ENCODE measurements at regions not wholly inside any gene's neighbourhood (a gene's known extent, or its start where the extent isn't known, plus 50 kb on each side); places are given as distances from the start of the nearest gene placed in this dataset.
"Not testable (repeated sequence)": the region's sequence is repeated elsewhere in the genome, so short reads cannot be mapped to it uniquely, and the experiment has no call there.

DNA sequence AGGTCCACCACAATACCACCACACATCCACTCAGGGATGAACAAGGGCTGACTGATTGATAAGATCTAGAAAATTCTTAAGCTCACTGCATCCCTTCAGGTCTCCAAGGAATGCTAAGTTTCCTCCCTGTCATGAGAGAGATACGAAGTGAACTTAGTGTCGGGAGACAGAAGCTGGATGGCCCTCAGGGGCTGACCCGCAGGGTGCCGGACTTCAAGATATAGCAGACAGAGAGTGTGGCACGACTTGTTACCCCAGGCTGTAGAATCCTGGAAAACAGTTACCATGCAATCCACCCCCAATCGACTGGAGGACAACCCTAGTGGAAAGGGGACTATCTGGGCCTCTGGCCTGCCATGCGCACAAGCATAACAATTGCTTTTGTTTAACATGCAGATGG lies 1217.5 kb upstream of the ATXN8OS start:
- not testable (repeated sequence) for H3K9me3 ChIP-seq (ENCODE audit: insufficient read depth, low read length); H3K79me2 ChIP-seq (ENCODE audit: low read length); H3K9ac ChIP-seq (ENCODE audit: low read length); H4K20me1 ChIP-seq (ENCODE audit: insufficient read depth, low read length); H3K4me3 ChIP-seq (ENCODE audit: low read length); H3K27me3 ChIP-seq (ENCODE audit: low read depth, low read length); H2AFZ ChIP-seq (ENCODE audit: low read depth, low read length); H3K36me3 ChIP-seq (replicated peaks; ENCODE audit: low read depth, low read length); H3K4me2 ChIP-seq (ENCODE audit: low read length); H3K27ac ChIP-seq (ENCODE audit: low read length)
- peaks cover 22% of the 10 kb centered on the region; the same call in 1 of the 2 replicates for H3K4me1 ChIP-seq (ENCODE audit: low read length)

DNA sequence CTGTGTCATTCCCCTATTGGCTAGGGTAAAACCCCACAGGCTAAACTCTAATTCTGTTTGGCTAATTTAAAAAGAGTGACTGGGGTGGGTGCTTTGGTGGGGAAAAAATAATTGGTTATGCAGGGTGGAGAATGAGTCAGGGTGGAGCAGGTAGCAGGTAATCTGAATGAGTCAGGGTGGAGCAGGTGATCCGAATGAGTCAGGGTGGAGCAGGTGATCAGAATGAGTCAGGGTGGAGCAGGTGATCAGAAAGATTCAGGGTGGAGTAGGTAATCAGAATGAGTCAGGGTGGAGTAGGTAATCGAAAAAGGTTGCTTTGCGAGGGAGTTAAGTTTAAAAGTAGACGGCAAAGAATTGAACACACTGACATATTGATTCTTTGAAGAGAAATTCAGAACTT lies 1218.8 kb upstream of the ATXN8OS start:
- H3K4me3 ChIP-seq (ENCODE audit: low read length): no peak overlapping the region
- peaks cover 22% of the 10 kb centered on the region; the same call in 1 of the 2 replicates for H3K4me1 ChIP-seq (ENCODE audit: low read length)
- no peak overlapping the region for H2AFZ ChIP-seq (ENCODE audit: low read depth, low read length)
- TF ChIP-seq, protein P1, sequence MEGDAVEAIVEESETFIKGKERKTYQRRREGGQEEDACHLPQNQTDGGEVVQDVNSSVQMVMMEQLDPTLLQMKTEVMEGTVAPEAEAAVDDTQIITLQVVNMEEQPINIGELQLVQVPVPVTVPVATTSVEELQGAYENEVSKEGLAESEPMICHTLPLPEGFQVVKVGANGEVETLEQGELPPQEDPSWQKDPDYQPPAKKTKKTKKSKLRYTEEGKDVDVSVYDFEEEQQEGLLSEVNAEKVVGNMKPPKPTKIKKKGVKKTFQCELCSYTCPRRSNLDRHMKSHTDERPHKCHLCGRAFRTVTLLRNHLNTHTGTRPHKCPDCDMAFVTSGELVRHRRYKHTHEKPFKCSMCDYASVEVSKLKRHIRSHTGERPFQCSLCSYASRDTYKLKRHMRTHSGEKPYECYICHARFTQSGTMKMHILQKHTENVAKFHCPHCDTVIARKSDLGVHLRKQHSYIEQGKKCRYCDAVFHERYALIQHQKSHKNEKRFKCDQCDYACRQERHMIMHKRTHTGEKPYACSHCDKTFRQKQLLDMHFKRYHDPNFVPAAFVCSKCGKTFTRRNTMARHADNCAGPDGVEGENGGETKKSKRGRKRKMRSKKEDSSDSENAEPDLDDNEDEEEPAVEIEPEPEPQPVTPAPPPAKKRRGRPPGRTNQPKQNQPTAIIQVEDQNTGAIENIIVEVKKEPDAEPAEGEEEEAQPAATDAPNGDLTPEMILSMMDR (IDR thresholded peaks at IDR 0.05; ENCODE audit: low read depth, low read length): no peak
- TF ChIP-seq EZH2phosphoT487 (IDR thresholded peaks at IDR 0.05; ENCODE audit: low read depth): no peak
- H3K27me3 ChIP-seq (ENCODE audit: low read depth, low read length): no peaks in the 10 kb centered on the region
- no peaks in the 10 kb centered on the region for H3K9me3 ChIP-seq (ENCODE audit: insufficient read depth, low read length)
- no peak overlapping the region for H3K9ac ChIP-seq (ENCODE audit: low read length)
- H3K36me3 ChIP-seq (replicated peaks; ENCODE audit: low read depth, low read length): peaks cover 2% of the 10 kb centered on the region
- H3K27ac ChIP-seq (ENCODE audit: low read length): peak overlapping the region; percentile 27; the same call in 1 of the 2 replicates
- no peaks in the 10 kb centered on the region for H4K20me1 ChIP-seq (ENCODE audit: insufficient read depth, low read length)
- H3K4me2 ChIP-seq (ENCODE audit: low read length): no peak overlapping the region
- no peaks in the 10 kb centered on the region for H3K79me2 ChIP-seq (ENCODE audit: low read length)

DNA sequence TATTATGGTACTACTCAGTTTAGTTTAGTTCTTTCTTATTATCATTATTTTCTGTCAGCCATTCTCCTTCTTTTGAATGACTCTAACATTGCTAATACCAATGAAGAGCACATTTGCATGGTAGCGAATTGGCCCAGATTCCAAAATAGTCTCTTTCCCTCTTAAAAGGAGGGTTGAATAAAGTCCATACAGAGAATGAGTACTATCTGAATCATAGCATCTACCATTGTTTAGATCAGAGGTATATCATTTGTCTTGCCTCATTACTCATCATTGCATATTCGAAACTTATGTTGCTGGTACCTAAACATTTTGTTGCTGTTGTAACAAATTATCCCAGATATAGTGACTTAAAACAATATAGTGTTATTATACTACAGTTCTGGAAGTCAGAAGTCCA lies 1235.3 kb upstream of the ATXN8OS start:
- no peaks in the 10 kb centered on the region for H3K36me3 ChIP-seq (replicated peaks; ENCODE audit: low read depth, low read length)
- no peaks in the 10 kb centered on the region for H3K27me3 ChIP-seq (ENCODE audit: low read depth, low read length)
- H3K4me1 ChIP-seq (ENCODE audit: low read length): no peaks in the 10 kb centered on the region
- H3K4me3 ChIP-seq (ENCODE audit: low read length): no peak overlapping the region
- no peaks in the 10 kb centered on the region for H3K79me2 ChIP-seq (ENCODE audit: low read length)
- no peaks in the 10 kb centered on the region for H3K9me3 ChIP-seq (ENCODE audit: insufficient read depth, low read length)
- no peak overlapping the region for H2AFZ ChIP-seq (ENCODE audit: low read depth, low read length)
- no peak for TF ChIP-seq EZH2phosphoT487 (IDR thresholded peaks at IDR 0.05; ENCODE audit: low read depth)
- TF ChIP-seq, protein P1 (IDR thresholded peaks at IDR 0.05; ENCODE audit: low read depth, low read length): no peak
- H3K9ac ChIP-seq (ENCODE audit: low read length): no peak overlapping the region
- H3K4me2 ChIP-seq (ENCODE audit: low read length): no peak overlapping the region
- H3K27ac ChIP-seq (ENCODE audit: low read length): no peak overlapping the region
- no peaks in the 10 kb centered on the region for H4K20me1 ChIP-seq (ENCODE audit: insufficient read depth, low read length)

DNA sequence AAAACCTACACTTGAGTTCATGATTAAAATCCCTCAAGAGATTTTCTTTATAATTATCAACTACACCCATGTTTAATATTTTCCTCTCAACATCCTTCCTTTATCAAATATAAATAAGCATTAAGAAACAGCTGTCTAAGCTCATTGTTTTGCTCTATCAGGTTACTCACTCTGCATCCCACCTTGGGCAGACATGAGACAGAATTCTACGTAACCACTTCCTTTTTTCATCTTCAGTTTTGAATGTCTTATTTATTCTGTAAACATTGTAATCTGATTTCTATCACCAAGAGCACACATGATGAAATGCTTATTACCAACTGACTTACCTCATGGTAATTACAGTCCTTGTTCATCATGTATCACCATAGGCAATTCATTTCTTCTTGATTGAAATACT lies 1256.6 kb upstream of the ATXN8OS start:
- H3K4me1 ChIP-seq (ENCODE audit: low read length): peaks cover 33% of the 10 kb centered on the region
- no peaks in the 10 kb centered on the region for H3K79me2 ChIP-seq (ENCODE audit: low read length)
- H3K4me2 ChIP-seq (ENCODE audit: low read length): peak overlapping the region; percentile 16; the same call in 1 of the 2 replicates
- no peaks in the 10 kb centered on the region for H4K20me1 ChIP-seq (ENCODE audit: insufficient read depth, low read length)
- H3K9me3 ChIP-seq (ENCODE audit: insufficient read depth, low read length): no peaks in the 10 kb centered on the region
- TF ChIP-seq, protein P1 (IDR thresholded peaks at IDR 0.05; ENCODE audit: low read depth, low read length): no peak
- TF ChIP-seq EZH2phosphoT487 (IDR thresholded peaks at IDR 0.05; ENCODE audit: low read depth): no peak
- no peak overlapping the region for H3K4me3 ChIP-seq (ENCODE audit: low read length)
- H3K9ac ChIP-seq (ENCODE audit: low read length): no peak overlapping the region
- H2AFZ ChIP-seq (ENCODE audit: low read depth, low read length): no peak overlapping the region
- no peaks in the 10 kb centered on the region for H3K27me3 ChIP-seq (ENCODE audit: low read depth, low read length)
- H3K27ac ChIP-seq (ENCODE audit: low read length): no peak overlapping the region
- H3K36me3 ChIP-seq (replicated peaks; ENCODE audit: low read depth, low read length): no peaks in the 10 kb centered on the region

DNA sequence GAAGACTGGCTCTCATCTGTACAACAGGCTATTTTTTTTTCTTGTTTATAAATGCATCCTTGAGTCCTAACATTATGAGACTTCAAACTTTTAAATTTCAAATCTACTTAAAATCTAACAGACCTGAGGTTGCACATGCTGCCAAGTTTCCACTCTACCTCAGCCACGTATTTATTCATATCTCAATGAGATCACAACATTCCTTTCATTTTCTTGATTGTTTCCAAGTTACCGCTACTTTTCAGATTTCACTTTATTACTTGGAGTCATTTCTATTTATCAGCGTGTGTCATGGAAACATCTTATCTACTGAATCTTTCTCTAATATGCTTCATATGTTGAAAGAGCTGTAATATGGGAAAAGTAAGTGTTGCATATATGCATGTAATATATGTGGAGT lies 1257.5 kb upstream of the ATXN8OS start:
- Histone ChIP-seq H3K79me2 (ENCODE audit: low read length) (no peaks in the 10 kb centered on the region), H3K27ac (ENCODE audit: low read length) (peak overlapping the region; percentile 15; the same call in 1 of the 2 replicates)

More for the DNA sequence above, 1257.5 kb upstream of the ATXN8OS start:
- no peaks in the 10 kb centered on the region for H4K20me1 ChIP-seq (ENCODE audit: insufficient read depth, low read length)
- H3K27me3 ChIP-seq (ENCODE audit: low read depth, low read length): no peaks in the 10 kb centered on the region
- H3K4me3 ChIP-seq (ENCODE audit: low read length): no peak overlapping the region
- H3K36me3 ChIP-seq (replicated peaks; ENCODE audit: low read depth, low read length): no peaks in the 10 kb centered on the region
- peaks cover 33% of the 10 kb centered on the region for H3K4me1 ChIP-seq (ENCODE audit: low read length)
- H3K4me2 ChIP-seq (ENCODE audit: low read length): peak overlapping the region; percentile 16; the same call in 1 of the 2 replicates
- H3K9me3 ChIP-seq (ENCODE audit: insufficient read depth, low read length): no peaks in the 10 kb centered on the region
- TF ChIP-seq, protein P1 (IDR thresholded peaks at IDR 0.05; ENCODE audit: low read depth, low read length): no peak
- TF ChIP-seq EZH2phosphoT487 (IDR thresholded peaks at IDR 0.05; ENCODE audit: low read depth): no peak
- H2AFZ ChIP-seq (ENCODE audit: low read depth, low read length): no peak overlapping the region
- H3K9ac ChIP-seq (ENCODE audit: low read length): no peak overlapping the region
